ENCODE measurements at regions not wholly inside any gene's neighbourhood (a gene's known extent, or its start where the extent isn't known, plus 50 kb on each side); places are given as distances from the start of the nearest gene placed in this dataset.

DNA sequence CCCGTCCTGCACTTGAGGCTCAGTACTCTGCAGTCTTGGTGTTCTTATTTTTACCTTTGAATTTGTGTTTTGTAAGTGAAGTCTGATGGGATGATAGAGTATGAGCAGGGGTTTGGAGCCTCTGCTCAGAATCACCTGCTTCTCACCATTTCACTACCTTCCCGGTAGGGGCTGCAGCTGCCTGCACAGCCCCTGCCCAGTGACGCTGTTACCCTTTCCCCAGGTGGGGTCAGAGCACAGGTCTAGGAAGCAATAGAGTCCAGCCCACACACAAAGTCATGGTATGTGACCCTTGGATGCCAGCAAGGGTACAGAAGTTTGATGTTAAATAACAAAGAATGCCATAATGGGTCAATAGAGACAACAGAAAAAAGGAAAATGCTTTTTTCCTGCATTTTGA lies 101.8 kb upstream of the TCF21 start:
- Histone ChIP-seq H3K4me1 (ENCODE audit: control insufficient read depth, insufficient read depth, low read length) (peaks cover 6% of the 10 kb centered on the region; the same call in 1 of the 2 replicates), H3K9me3 (ENCODE audit: control insufficient read depth, insufficient read depth, low read depth, low read length) (no peaks in the 10 kb centered on the region), H3K27ac (ENCODE audit: extremely low read depth, low read depth, low read length) (no peak overlapping the region), H3K4me3 (ENCODE audit: low read depth, low read length) (no peak overlapping the region), H3K36me3 (ENCODE audit: control insufficient read depth in 2 of 2, insufficient read depth in 1 of 2, low read length in 2 of 2) (no peaks in the 10 kb centered on the region)
- ChIA-PET CTCF (interaction anchor here (1.1 to 1.4 kb wide), 2 partner anchors 130 to 218 kb away, joined by 3 read pairs; no protein-coding TSS in a partner anchor), POLR2A (no interaction called here)
- TF ChIP-seq, protein P1, sequence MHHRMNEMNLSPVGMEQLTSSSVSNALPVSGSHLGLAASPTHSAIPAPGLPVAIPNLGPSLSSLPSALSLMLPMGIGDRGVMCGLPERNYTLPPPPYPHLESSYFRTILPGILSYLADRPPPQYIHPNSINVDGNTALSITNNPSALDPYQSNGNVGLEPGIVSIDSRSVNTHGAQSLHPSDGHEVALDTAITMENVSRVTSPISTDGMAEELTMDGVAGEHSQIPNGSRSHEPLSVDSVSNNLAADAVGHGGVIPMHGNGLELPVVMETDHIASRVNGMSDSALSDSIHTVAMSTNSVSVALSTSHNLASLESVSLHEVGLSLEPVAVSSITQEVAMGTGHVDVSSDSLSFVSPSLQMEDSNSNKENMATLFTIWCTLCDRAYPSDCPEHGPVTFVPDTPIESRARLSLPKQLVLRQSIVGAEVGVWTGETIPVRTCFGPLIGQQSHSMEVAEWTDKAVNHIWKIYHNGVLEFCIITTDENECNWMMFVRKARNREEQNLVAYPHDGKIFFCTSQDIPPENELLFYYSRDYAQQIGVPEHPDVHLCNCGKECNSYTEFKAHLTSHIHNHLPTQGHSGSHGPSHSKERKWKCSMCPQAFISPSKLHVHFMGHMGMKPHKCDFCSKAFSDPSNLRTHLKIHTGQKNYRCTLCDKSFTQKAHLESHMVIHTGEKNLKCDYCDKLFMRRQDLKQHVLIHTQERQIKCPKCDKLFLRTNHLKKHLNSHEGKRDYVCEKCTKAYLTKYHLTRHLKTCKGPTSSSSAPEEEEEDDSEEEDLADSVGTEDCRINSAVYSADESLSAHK (tag by site-specific recombination; IDR thresholded peaks at IDR 0.05): no peak
- no peak for TF ChIP-seq ZNF629 (tag by site-specific recombination; IDR thresholded peaks at IDR 0.05)
- TF ChIP-seq, protein P2, sequence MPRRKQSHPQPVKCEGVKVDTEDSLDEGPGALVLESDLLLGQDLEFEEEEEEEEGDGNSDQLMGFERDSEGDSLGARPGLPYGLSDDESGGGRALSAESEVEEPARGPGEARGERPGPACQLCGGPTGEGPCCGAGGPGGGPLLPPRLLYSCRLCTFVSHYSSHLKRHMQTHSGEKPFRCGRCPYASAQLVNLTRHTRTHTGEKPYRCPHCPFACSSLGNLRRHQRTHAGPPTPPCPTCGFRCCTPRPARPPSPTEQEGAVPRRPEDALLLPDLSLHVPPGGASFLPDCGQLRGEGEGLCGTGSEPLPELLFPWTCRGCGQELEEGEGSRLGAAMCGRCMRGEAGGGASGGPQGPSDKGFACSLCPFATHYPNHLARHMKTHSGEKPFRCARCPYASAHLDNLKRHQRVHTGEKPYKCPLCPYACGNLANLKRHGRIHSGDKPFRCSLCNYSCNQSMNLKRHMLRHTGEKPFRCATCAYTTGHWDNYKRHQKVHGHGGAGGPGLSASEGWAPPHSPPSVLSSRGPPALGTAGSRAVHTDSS (tag by site-specific recombination; IDR thresholded peaks at IDR 0.05): no peak
- TF ChIP-seq, protein P3, sequence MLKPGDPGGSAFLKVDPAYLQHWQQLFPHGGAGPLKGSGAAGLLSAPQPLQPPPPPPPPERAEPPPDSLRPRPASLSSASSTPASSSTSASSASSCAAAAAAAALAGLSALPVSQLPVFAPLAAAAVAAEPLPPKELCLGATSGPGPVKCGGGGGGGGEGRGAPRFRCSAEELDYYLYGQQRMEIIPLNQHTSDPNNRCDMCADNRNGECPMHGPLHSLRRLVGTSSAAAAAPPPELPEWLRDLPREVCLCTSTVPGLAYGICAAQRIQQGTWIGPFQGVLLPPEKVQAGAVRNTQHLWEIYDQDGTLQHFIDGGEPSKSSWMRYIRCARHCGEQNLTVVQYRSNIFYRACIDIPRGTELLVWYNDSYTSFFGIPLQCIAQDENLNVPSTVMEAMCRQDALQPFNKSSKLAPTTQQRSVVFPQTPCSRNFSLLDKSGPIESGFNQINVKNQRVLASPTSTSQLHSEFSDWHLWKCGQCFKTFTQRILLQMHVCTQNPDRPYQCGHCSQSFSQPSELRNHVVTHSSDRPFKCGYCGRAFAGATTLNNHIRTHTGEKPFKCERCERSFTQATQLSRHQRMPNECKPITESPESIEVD (tag by site-specific recombination; IDR thresholded peaks at IDR 0.05): no peak

DNA sequence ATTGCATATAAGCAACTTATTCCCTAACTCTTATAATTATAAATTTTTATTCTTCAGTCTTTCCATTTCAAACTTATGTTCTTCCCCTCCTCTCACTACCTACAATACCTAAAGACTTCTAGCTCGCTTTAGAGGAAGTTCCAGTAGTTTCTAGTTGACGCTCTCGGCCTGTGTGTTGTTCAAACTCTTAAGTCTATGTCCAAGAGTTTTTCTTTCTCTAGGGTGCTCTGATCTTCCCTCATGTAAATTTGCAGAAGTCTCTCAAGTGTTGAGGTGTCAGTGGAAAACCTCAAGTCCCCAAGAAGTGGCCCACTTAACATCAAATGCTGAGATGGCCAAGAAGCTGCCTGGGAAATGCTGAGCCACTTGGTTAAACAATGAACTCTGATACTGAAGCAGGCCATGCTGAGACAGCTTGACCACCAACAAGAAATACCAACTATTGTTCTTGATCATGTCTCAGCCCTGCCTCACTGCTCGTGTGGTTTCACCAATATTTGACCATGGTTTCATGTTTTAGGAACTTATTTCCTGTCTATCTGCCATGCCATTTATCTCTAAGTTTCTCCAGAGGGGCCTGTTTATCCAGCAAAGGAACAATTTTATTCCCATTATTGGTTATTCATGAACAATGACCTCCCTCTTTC lies 100.9 kb upstream of the TCF21 start:
- Histone ChIP-seq H3K4me3 (ENCODE audit: low read depth, low read length) (no peak overlapping the region), H3K4me1 (ENCODE audit: control insufficient read depth, insufficient read depth, low read length) (peaks cover 6% of the 10 kb centered on the region; the same call in 1 of the 2 replicates), H3K36me3 (ENCODE audit: control insufficient read depth in 2 of 2, insufficient read depth in 1 of 2, low read length in 2 of 2) (no peaks in the 10 kb centered on the region), H3K9me3 (ENCODE audit: control insufficient read depth, insufficient read depth, low read depth, low read length) (no peaks in the 10 kb centered on the region), H3K27ac (ENCODE audit: extremely low read depth, low read depth, low read length) (no peak overlapping the region)
- TF ChIP-seq, protein P4, sequence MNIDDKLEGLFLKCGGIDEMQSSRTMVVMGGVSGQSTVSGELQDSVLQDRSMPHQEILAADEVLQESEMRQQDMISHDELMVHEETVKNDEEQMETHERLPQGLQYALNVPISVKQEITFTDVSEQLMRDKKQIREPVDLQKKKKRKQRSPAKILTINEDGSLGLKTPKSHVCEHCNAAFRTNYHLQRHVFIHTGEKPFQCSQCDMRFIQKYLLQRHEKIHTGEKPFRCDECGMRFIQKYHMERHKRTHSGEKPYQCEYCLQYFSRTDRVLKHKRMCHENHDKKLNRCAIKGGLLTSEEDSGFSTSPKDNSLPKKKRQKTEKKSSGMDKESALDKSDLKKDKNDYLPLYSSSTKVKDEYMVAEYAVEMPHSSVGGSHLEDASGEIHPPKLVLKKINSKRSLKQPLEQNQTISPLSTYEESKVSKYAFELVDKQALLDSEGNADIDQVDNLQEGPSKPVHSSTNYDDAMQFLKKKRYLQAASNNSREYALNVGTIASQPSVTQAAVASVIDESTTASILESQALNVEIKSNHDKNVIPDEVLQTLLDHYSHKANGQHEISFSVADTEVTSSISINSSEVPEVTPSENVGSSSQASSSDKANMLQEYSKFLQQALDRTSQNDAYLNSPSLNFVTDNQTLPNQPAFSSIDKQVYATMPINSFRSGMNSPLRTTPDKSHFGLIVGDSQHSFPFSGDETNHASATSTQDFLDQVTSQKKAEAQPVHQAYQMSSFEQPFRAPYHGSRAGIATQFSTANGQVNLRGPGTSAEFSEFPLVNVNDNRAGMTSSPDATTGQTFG (tag by site-specific recombination; IDR thresholded peaks at IDR 0.05; ENCODE audit: borderline replicate concordance): no peak
- CTCF ChIA-PET: interaction anchor here (1.1 to 1.4 kb wide), 2 partner anchors 129 to 219 kb away, joined by 3 read pairs; no protein-coding TSS in a partner anchor
- POLR2A ChIA-PET: no interaction called here

DNA sequence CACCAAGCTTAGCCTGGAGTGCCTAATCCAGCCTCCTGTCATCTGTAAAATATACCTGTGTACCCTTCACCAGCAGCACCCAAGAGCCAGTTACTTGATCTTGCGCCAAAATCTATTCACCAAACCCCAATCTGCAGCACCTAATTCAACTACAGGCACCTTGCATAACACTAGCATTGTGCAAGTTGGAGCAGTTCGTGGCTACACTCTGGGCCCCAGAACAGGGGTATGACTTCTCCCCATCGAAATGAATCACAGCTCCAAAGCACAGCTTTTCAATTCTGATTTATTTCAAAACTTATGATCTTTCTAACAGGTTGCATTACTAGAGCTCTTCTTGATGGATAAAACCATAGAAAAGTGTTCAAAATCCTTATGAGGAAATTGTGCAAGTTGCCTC lies 100.4 kb upstream of the TCF21 start:
- Histone ChIP-seq H3K27ac (ENCODE audit: extremely low read depth, low read depth, low read length) (no peak overlapping the region), H3K36me3 (ENCODE audit: control insufficient read depth in 2 of 2, insufficient read depth in 1 of 2, low read length in 2 of 2) (no peaks in the 10 kb centered on the region), H3K4me3 (ENCODE audit: low read depth, low read length) (no peak overlapping the region), H3K9me3 (ENCODE audit: control insufficient read depth, insufficient read depth, low read depth, low read length) (no peaks in the 10 kb centered on the region), H3K4me1 (ENCODE audit: control insufficient read depth, insufficient read depth, low read length) (peaks cover 6% of the 10 kb centered on the region; the same call in 1 of the 2 replicates)
- CTCF ChIA-PET: interaction anchor here (1.1 to 1.4 kb wide), 2 partner anchors 129 to 220 kb away, joined by 3 read pairs; no protein-coding TSS in a partner anchor
- POLR2A ChIA-PET: no interaction called here
- TF ChIP-seq ZNF114 (tag by site-specific recombination; IDR thresholded peaks at IDR 0.05) (no peak), EGR2 (tag by site-specific recombination; IDR thresholded peaks at IDR 0.05; ENCODE audit: low read depth) (no peak), PRDM1 (tag by site-specific recombination; IDR thresholded peaks at IDR 0.05) (no peak), ZFP37 (tag by site-specific recombination; IDR thresholded peaks at IDR 0.05) (no peak), ZNF610 (tag by site-specific recombination; IDR thresholded peaks at IDR 0.05; ENCODE audit: borderline replicate concordance) (no peak), ZNF202 (tag by site-specific recombination; IDR thresholded peaks at IDR 0.05; ENCODE audit: borderline replicate concordance) (no peak), ZNF747 (tag by site-specific recombination; IDR thresholded peaks at IDR 0.05) (no peak), ZNF24 (tag by site-specific recombination; IDR thresholded peaks at IDR 0.05) (no peak), ZNF138 (tag by site-specific recombination; IDR thresholded peaks at IDR 0.05; ENCODE audit: borderline replicate concordance) (no peak), SALL2 (tag by site-specific recombination; IDR thresholded peaks at IDR 0.05; ENCODE audit: borderline replicate concordance) (no peak)
- TF ChIP-seq, protein P5, sequence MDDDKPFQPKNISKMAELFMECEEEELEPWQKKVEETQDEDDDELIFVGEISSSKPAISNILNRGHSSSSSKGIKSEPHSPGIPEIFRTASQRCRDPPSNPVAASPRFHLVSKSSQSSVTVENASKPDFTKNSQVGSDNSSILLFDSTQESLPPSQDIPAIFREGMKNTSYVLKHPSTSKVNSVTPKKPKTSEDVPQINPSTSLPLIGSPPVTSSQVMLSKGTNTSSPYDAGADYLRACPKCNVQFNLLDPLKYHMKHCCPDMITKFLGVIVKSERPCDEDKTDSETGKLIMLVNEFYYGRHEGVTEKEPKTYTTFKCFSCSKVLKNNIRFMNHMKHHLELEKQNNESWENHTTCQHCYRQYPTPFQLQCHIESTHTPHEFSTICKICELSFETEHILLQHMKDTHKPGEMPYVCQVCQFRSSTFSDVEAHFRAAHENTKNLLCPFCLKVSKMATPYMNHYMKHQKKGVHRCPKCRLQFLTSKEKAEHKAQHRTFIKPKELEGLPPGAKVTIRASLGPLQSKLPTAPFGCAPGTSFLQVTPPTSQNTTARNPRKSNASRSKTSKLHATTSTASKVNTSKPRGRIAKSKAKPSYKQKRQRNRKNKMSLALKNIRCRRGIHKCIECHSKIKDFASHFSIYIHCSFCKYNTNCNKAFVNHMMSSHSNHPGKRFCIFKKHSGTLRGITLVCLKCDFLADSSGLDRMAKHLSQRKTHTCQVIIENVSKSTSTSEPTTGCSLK (tag by site-specific recombination; IDR thresholded peaks at IDR 0.05): no peak
- TF ChIP-seq, protein P6, sequence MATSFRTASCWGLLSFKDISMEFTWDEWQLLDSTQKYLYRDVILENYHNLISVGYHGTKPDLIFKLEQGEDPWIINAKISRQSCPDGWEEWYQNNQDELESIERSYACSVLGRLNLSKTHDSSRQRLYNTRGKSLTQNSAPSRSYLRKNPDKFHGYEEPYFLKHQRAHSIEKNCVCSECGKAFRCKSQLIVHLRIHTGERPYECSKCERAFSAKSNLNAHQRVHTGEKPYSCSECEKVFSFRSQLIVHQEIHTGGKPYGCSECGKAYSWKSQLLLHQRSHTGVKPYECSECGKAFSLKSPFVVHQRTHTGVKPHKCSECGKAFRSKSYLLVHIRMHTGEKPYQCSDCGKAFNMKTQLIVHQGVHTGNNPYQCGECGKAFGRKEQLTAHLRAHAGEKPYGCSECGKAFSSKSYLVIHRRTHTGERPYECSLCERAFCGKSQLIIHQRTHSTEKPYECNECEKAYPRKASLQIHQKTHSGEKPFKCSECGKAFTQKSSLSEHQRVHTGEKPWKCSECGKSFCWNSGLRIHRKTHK (tag by site-specific recombination; IDR thresholded peaks at IDR 0.05): no peak

Data from HEK293 (cell line).